Cerebellar nuclear complex (tissue), 1 donor: ENCODE measurements at regions not wholly inside any gene's neighbourhood (a gene's known extent, or its start where the extent isn't known, plus 50 kb on each side); places are given as distances from the start of the nearest gene placed in this dataset.

Experiments
- DNase-seq, 2 experiments: peaks; one replicate each; lab custom pipeline; 2025; lab: John Stamatoyannopoulos, UW

DNA sequence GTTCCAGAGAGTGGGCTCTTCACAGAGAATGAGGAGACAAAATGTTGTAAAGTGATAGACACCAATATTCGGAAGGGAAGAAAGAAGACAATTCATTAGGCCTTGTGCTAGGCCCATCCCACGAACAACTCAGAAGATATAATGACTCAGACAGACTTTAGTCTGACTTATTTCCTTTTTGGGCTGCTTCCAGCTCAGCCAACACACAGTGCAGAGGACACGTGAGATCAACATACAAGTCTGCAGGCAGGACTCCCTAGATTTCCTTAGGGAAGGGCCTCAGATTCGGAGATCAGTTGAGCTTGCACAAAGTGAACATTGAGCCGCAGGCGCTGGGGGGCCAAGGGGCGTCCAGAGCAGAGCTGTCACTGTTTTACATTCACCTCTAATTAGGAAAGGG, 290.7 kb upstream of the TENM3 start:
- DNase-seq = no peak

DNA sequence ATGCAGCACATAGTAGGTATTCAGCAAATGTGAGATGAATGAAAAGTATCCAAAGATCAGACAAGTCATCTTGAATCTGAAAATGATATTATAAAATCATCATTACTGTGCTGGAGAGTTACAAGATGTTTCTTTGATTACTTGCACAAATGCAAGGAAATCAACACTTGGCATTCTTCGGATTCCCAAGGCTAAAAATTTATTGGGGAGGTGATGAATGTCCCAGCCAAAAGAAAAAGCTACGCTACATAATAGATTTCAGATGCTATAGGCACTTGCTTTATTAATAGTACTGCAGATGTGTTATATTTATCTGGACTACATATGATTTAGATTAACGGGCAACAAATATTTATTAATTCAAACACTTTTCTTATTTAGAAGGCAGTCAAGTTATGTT, 286.7 kb upstream of the TENM3 start:
- DNase-seq = no peak

DNA sequence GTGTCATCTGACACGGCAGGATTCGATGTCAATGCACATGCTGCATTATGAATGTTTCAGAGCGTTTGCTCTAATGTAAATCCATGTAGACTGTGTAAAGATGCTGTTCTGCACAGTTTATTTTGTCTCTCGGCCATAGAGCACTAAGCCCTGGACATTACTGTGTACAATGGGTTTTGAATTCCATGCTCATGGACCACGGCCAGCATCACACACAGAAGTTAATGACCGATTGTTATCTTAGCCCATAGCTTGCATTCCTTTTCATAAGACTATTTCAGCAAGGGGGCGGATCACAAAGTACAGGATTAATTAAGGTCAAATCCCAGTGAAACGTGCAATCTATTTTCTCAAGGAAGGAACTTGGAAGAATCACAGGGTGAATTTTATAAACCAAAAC, 286.1 kb upstream of the TENM3 start:
- DNase-seq = no peak

DNA sequence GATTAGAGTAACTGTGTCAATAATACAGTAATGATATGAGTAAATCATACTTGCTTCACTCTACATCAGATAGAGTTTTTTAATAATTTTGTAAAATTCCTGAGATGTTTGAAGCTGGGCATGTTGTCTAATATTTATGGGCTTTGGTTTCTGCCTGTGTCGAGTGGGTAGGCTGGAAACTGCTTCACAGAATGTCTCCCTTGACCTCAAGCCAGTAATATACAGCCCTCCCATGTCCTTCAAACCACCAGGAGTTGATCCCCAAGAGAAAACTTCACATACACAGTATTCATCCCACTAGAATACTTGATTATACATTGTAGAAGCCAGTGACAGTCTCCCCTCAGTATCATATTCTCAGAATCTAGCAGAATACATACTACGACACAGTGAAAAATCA, 284.8 kb upstream of the TENM3 start:
- DNase-seq = no peak

DNA sequence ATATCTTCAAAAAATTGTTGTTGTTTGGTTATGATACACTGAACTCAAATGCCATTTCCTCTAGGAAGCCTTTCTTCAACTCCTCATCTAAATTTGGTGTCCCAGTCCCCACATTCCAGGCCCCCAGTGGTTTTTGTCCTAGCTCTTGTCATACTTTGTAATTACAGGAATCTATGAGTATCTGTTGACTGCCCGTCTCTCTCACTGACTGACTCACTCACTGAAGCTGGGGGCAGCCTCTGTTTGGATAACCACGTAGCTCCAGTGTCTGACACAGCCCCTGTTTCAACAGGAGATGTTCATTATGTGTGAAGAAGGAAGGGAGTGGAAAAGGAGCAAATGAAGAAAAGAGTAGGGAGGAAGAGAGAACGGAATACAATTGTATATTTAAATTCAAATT, 284.1 kb upstream of the TENM3 start:
- no peak for DNase-seq

DNA sequence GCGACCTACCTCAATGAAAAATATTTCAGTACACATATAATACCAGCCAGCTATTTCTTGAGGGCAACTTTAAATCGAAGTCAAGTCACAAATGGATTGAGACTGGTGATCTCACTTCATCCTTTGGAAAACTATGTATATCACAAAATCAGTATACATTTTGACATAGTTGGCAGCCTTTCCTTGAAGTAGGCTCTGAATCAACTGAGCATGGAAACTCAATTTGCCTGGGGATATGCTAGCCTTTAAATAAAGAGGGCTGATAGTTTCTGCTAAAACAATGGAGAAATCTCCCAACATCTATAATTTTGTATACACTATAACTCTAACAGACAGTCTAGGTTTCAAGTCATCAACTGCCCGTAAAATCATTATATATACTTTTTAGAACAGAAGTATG, 282.8 kb upstream of the TENM3 start:
- no peak for DNase-seq

DNA sequence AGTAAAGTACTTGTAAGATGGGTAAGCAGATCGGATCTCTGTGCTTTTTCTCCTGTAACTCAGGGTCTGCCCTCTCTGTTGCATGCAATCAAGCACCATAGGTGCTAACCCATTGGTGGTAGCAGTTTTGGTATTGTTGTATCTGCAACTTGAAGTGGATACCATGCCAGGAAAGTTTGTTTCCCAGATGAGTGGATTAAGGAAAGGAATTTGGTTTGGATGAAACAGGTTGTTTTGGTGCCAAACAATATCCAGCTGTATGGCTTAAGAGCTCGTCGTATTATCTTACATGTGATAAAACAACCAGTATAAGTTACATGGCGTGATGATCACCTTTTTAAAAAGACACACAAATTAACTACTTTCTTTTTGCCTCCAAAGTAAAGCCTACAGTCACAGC, 280.9 kb upstream of the TENM3 start:
- no peak for DNase-seq

DNA sequence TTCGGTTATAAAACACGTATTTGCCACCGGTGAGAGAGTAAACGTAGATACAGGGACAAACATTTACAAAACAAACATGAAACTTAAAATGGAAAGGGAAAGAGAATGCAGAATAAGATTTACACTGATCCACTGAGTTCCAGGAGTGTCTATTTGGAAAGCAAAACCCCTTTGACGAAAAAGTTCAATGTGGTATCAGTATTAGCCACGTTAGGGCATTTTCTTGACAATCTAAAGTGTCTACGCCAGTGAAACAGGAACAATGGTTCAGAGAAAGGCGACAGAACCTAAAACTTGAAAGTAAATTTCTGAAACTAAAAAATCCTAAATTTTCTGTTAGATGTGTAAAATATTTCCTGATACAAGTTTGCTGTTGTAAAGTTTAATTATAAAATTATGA, 278.5 kb upstream of the TENM3 start:
- no peak for DNase-seq

DNA sequence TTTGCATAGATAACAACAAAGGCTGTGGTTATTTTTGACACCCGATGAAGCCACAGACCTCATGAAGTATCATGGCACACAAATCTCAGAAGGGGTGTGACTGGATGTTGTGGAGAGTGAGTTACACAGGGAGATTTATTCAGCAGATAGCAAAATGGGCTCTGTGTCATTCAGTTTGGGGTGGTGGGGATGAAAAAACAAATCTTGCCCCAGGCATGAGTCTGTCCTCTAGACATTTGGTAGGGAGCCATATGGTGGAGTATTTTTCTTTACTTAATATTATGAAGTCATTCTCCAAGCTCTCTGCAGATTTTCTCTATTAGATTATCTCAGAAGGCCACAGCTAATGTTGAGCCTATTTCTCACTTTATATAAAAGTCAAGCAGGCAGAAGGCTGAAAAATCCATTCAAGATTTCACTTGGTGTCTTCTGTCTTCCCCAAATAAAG, 277.1 kb upstream of the TENM3 start:
- DNase-seq = no peak

DNA sequence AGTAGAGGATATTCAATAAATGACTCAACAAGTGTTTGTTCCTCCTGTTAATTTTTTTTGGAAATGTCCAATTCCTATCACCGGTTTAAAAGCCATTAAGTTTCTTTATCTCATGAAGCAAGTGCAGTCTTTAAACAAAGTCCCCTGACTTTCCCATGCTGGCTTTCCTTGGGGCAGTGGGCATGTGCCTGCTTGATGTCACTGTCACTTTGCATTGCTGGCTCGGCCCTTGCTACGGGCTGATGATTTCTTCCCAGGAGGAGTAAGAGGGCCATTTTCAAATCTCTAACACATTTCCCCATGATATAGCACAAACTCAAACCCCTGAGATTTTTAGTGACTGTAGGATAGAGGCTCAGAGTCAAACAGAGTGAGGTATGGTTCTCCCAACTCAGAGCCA, 275.8 kb upstream of the TENM3 start:
- no peak for DNase-seq

DNA sequence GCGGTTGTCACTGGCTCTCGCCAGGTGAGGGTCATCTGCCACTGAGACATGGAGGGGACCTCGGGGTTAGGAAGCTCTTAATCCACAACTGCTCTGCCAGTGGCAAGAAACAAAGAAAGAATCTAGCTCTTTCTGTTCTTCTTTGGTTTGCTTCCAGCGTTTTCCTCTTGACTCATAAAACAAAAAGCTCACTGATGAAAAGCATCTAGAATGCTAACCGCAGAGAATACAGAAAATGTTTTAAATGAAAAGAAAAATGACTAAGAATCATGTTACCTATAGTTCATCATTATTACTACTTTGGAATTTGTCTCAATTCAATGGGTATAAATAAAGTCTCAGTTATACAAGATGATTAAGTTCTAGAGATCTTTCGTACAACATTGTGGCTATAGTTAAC, 274.8 kb upstream of the TENM3 start:
- DNase-seq = no peak

DNA sequence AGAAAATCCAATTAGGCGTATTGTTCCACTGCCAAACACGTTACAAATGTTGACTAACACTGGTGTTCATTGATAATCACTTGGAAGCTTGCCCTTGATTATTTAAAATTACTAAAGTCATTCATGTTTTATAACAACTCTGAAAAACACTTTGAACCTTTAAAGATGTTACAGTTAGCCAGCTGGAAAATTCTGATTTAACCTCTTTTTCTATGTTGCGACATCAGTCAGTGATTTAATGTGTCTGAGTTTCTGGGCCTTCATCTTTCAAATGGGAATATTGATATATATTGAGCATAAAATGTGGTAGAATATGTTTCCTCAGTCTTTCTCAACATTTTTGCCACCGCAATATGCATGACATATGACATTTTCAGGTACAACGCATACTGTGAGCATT, 274.1 kb upstream of the TENM3 start:
- DNase-seq = no peak

DNA sequence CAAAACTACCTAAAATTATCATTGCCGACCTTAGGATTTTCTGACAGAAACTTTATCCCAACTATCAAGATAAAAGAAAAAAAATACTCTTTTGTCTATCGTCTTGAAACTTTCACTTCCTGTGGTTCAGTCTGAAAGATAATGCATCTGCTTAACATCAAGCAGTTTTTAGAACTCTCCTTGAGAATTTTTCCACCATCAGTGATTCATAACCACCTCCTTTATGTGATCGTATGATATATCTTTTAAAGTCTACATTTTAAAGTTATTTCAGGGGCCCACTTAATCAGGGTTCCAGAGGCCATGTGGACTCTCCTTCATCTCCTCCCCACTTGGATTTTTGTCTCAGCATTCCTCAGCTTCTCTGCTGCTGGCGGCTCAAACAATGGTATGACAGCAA, 272.8 kb upstream of the TENM3 start:
- DNase-seq = no peak

DNA sequence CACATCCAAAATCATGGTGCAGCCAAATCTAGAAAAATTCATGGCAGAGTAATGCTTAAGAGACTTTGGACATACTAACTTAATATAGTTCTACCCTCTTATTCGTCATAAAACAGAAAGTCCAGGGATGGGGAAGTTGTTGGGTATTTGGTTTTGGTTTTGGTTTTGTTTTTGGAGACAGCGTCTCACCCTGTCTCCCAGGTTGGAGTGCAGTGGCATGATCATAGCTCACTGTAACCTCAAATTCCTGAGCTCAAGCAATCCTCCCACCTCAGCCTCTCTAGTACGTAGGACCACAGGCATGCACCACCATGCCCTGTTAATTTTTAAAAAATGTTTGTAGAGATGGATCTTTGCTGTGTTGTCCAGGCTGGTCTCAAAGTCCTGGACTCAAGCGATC, 271.8 kb upstream of the TENM3 start:
- DNase-seq = no peak

DNA sequence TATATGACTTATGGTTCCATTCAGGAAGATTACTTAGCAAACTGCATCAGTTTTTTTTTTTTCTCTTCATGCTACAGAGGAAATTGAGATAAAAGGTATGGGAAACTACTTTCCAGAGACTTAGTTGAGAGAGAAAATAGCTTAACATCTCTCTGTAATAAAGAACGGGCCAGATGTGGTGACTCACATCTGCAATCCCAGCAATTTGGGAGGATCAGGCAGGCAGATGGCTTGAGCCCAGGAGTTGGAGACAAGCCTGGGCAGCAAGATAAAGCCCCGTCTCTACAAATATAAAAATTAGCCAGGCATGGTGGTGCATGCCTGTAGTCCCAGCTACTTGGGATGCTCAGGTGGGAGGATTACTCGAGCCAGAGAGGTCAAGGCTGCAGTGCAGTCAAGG, 271.2 kb upstream of the TENM3 start:
- no peak for DNase-seq

DNA sequence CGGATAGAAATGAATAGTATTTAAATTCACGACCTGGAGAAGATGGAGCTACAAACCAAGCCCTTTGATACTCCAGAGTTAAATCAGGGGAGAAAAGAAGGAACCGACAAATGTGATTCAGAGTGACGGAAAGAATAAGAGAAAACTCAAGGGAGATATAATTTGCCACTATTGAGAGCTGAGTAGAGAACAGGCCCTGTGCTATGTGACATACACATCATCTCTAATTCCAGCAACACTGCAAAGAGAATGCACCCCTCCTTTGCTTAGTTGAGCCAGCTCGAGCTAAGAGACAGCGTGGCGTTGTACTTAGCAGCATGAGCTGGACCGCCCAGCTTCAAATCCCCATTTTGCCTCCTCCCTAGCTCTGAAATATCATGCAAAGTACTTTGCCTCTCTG, 266.4 kb upstream of the TENM3 start:
- no peak for DNase-seq

DNA sequence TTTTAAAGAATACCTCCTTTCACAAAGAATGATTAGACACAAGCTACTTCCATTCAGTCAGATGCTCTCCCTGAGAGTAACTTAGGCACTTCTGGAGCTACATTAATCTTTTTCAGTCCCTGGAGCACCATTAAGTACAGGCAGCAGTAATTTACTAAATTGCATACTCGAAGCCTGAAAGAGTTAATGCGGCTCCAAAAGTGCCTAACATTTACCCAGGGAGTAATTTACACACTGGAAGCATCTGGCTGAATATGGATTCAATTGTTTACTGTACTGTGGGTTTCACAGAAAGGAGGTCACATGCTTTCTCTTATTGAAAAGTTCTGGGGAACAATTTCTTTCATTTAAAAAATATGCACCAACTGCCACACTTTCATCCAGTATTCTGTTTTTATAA, 260.8 kb upstream of the TENM3 start:
- no peak for DNase-seq

DNA sequence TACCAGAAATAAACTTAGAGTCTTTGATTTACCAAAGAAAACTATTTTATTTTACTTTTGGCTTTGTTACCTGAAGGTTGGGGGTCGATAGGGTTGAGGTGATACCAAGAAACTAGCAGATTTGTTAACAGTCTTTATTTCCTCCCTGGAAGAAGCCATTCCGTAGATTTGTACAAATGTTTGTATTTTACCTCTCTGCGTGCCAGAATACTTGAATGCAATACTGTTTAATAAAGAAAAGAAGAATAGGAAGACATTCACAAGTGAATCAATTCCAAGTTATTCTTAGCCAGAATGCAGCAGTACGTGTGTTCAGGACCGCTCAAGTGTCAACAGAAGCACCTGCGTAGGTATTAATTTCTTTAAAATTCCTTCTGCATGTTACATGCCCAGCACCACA, 260.3 kb upstream of the TENM3 start:
- no peak for DNase-seq

DNA sequence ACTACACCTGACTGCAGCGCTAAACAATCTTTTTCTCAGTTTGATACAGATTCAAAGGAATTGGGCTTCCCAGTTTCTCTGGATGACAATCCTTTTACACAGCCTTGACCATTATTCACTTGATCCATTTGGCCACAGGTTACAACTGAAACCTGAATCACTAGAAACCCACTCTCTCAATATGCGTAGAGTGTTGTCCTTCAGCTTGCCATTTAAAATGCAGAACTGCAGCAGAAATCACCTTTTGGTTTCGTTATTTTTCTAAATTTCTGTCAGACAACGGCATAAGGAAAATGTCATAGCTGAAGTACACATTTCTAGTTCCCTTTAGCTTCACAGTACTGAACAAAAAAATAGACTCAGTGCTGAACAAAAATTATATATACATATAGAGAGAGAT, 255.8 kb upstream of the TENM3 start:
- no peak for DNase-seq

DNA sequence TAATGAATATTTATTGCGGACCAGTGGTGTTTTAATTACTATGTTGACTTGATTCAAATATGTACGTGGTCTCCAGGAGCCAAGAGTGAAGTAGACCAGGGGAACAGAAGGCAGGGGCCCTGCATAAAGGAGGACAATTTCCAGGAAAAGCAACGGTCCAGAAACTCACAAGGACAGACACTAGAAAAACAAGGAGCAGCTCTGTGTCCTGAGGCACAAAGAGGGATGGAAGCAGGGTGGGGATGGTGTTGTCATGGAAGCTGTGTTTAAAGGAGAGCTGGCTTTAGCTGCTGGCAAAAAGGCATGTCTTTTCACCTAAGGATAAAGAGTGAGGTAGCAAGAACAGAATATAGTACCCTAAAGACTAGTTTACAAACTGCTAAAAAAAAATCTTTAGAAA, 254.1 kb upstream of the TENM3 start:
- no peak for DNase-seq

DNA sequence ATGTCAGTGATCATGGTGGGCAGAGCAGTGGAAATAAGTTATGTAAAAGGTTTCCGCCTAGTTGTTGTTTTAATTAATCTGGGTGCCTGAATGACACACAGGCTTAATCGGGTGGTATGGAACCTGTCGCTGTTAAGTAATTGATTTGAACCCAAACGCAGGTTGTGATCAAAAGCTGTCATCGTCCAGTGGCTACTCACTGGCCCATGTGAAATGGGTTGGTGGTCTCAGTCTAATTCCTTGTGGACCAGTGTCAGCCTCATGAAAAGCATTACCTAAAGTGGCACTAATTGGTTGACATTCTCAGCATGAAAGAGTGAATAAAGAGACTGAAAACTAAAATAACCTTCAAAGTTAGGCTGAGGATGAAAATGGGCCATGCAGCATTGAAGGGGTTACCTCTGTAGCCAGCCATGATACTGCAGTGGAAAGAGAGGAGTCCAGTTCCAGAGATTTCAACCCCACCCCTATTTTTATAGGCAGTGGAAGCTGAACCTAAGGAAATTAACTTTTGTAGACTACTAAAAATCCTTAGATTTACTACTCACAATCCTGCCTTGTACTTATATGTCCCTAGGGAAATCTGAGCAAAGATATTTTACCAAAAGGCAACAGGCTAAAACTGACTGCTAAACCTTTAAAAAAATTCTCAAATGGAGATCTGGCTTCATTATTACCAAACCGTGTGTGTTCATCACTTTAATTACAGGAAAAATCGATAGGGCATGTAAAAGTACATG, 251.7 kb upstream of the TENM3 start:
- DNase-seq = no peak

DNA sequence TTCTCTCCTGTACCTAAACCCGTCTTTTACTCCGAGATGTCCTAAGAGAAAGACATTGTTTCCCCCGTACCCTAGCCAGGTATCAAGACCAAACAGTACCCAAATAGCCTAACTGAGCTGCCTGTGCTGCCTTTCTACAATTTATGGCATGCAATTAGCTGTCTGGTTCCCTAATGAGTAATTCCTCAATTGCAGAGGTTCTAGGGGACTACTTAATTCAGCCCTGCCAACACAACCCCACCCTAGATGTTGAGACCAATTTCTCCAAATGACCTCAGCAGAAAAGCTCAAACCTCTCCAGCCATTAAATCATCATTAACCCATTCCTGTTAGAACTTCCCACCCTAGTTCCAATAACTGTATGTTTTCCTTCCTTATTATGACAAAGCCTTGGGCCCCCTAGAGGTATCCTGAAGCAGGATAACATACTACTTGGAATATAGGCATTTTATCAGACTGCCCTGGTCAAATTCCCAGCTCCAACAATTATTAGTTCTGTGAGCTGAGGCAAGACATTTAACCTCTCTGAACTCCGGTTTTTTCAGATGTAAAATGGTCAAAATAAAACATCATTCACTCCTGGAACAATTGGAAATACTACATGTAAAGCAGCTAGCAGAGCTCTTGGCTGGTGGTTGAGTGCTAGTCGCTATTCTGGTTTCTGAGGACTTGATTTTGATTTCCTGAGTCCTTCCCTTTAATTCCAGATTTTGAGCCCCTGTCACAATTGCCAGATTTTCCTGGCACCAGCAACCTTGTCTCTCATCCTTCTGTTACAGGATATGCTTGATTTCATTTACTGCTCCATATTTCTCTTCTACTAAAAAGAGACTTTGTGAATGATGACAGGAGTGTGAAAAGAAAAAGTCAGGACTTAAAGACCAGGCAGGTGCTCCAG, 244.6 kb upstream of the TENM3 start:
- DNase-seq = no peak

DNA sequence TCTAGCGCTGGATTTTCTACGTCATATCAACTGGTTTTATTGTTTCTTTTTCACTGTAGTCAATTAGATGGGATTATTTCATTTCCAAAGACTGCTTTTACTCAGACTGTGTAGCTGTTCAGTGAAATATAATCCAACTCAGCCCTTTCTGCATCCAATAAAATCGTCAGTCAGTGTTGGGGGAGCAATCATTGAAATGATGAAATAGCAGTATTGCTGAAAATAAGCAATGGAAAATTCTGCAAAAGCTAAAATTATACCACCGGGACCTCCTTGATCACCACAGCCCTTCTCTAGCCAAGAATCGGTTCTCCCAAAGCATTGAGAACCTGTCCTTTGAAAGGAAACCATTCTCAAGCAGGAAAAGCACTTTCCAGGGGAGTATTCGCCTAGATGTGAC, 243.1 kb upstream of the TENM3 start:
- no peak for DNase-seq

DNA sequence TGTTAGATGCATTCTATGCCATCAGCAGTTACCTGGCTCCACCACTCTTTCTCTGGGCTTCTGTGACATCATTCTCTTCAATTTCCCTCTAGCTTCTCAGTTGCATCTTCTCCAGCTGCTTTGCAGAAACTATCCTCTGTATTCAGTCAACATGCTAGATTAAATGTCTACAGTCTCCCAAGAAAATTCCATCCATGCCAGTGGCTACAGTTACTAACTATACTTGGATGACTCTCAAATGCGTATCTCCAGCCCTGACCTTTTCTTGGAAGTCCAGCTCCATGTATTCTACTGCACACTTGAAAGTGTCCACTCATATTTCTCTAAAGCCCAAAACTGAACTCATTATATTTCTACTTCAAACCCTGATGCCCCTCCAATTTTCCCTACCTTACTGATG, 232.3 kb upstream of the TENM3 start:
- DNase-seq = no peak
